ENCODE measurements at regions not wholly inside any gene's neighbourhood (a gene's known extent, or its start where the extent isn't known, plus 50 kb on each side); places are given as distances from the start of the nearest gene placed in this dataset.

GRCh38 chr4:103443324-103443723 lies 245.2 kb upstream of the CENPE start (continued):
- peak; percentile 88 for TF ChIP-seq FOXJ2 (tag; IDR thresholded peaks at IDR 0.05)

- Histone ChIP-seq H3K4me3 (no peak overlapping the region), H3K4me1 (replicated peaks in 1 of 2; ENCODE audit: control insufficient read depth in 2 of 2, insufficient read depth in 2 of 2, low read length in 2 of 2) (no peaks in the 10 kb centered on the region), H3K9ac (ENCODE audit: insufficient read depth in 1 of 2, low read depth in 2 of 2, low read length in 2 of 2) (no peak overlapping the region), H3K36me3 (ENCODE audit: control insufficient read depth, insufficient read depth, low read length) (no peaks in the 10 kb centered on the region), H4K20me1 (replicated peaks; ENCODE audit: control insufficient read depth, insufficient read depth, low read length) (no peaks in the 10 kb centered on the region), H3K27ac (ENCODE audit: extremely low read depth, low read depth, low read length) (no peak overlapping the region), H3K79me2 (ENCODE audit: control insufficient read depth, insufficient read depth, low read length) (no peaks in the 10 kb centered on the region), H3K4me2 (ENCODE audit: insufficient read depth, low read length) (no peak overlapping the region), H3K27me3 (ENCODE audit: control insufficient read depth in 2 of 2, insufficient read depth in 2 of 2, low read length in 2 of 2) (no peaks in the 10 kb centered on the region), H3K9me1 (ENCODE audit: control insufficient read depth, insufficient read depth, low read length) (no peaks in the 10 kb centered on the region), H2AFZ (ENCODE audit: low read depth, low read length) (no peak overlapping the region), H3K9me3 (replicated peaks; ENCODE audit: control insufficient read depth, insufficient read depth, low read depth, low read length) (no peaks in the 10 kb centered on the region)
- intact Hi-C loops (cut with micrococcal nuclease) = no loop called here
- no TSS peak for BruUV-seq (replicated peaks)
- ChIA-PET POLR2A (no interaction called here), CTCF (ENCODE audit: low intra/inter-chr PET ratio) (no interaction called here)
- DNase-seq (ENCODE audit: extremely low read depth in 1 of 4, low spot score in 3 of 4) (peak in 2 of 4 experiments; percentile 2 to 4), FAIRE-seq (no peak), ATAC-seq (peak; percentile 56; the same call in 2 of the 3 replicates)
- in situ Hi-C loops (cut with MboI) = no loop called here
- WGBS (ENCODE audit: insufficient coverage, low coverage, missing lambda C conversion rate) = 4% methylated on average over 6 of the region's 7 CpGs
- TF ChIP-seq FOXA1 (IDR thresholded peaks at IDR 0.05; ENCODE audit: borderline replicate concordance) = no peak
- TF ChIP-seq MXD1 (CRISPR knock-in tag; IDR thresholded peaks at IDR 0.05; ENCODE audit: borderline replicate concordance, poor library complexity, severe bottlenecking) = no peak
- no peak for TF ChIP-seq AFF1 (IDR thresholded peaks at IDR 0.05; ENCODE audit: low read depth in 1 of 2, partially characterized antibody in 2 of 2)
- TF ChIP-seq SIRT6 (IDR thresholded peaks at IDR 0.05; ENCODE audit: low read depth, low read length) = no peak
- no peak for TF ChIP-seq NFE2L1 (tag; IDR thresholded peaks at IDR 0.05; ENCODE audit: borderline replicate concordance, low read depth)
- no peak for TF ChIP-seq LARP7 (IDR thresholded peaks at IDR 0.05)
- TF ChIP-seq GABPB1 (CRISPR knock-in tag; IDR thresholded peaks at IDR 0.05) = no peak
- no peak for TF ChIP-seq HEY1 (CRISPR knock-in tag; IDR thresholded peaks at IDR 0.05; ENCODE audit: borderline replicate concordance)
- TF ChIP-seq ATF3 (IDR thresholded peaks at IDR 0.05) = no peak
- TF ChIP-seq ATF3 (CRISPR knock-in tag; conservative IDR thresholded peaks at IDR 0.05) = no peak
- TF ChIP-seq MAX (CRISPR knock-in tag; IDR thresholded peaks at IDR 0.05) = no peak
- no peak for TF ChIP-seq ZNF507 (tag; conservative IDR thresholded peaks at IDR 0.05)
Measured at GRCh38 chr4:103429283-103429682, 231.1 kb upstream of the CENPE start.

Measured in K562 (cell line).